ENCODE measurements at regions not wholly inside any gene's neighbourhood (a gene's known extent, or its start where the extent isn't known, plus 50 kb on each side); places are given as distances from the start of the nearest gene placed in this dataset.

- DNase-seq = no peak
- Histone ChIP-seq H3K79me2 (ENCODE audit: insufficient read depth, low read length) (no peaks in the 10 kb centered on the region), H3K9ac (ENCODE audit: low read depth, low read length) (no peak overlapping the region), H3K27me3 (ENCODE audit: insufficient read depth, low read length, poor library complexity) (no peaks in the 10 kb centered on the region), H3K27ac (ENCODE audit: low read length) (no peak overlapping the region), H3K9me3 (ENCODE audit: insufficient read depth, low read length, severe bottlenecking) (no peaks in the 10 kb centered on the region), H3K4me3 (ENCODE audit: low read depth in 1 of 2, low read length in 2 of 2) (no peak overlapping the region), H4K20me1 (ENCODE audit: insufficient read depth, low read length) (no peaks in the 10 kb centered on the region), H2AFZ (ENCODE audit: low read depth, low read length) (no peak overlapping the region), H3K36me3 (ENCODE audit: insufficient read depth, low read length) (no peaks in the 10 kb centered on the region), H3K4me2 (ENCODE audit: insufficient read depth, low read length) (no peak overlapping the region), H3K4me1 (ENCODE audit: insufficient read depth, low read length) (no peaks in the 10 kb centered on the region)
- ATAC-seq (ENCODE audit: insufficient read depth, low read depth) = no peak
- TF ChIP-seq, protein P1, sequence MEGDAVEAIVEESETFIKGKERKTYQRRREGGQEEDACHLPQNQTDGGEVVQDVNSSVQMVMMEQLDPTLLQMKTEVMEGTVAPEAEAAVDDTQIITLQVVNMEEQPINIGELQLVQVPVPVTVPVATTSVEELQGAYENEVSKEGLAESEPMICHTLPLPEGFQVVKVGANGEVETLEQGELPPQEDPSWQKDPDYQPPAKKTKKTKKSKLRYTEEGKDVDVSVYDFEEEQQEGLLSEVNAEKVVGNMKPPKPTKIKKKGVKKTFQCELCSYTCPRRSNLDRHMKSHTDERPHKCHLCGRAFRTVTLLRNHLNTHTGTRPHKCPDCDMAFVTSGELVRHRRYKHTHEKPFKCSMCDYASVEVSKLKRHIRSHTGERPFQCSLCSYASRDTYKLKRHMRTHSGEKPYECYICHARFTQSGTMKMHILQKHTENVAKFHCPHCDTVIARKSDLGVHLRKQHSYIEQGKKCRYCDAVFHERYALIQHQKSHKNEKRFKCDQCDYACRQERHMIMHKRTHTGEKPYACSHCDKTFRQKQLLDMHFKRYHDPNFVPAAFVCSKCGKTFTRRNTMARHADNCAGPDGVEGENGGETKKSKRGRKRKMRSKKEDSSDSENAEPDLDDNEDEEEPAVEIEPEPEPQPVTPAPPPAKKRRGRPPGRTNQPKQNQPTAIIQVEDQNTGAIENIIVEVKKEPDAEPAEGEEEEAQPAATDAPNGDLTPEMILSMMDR (IDR thresholded peaks at IDR 0.05; ENCODE audit: borderline replicate concordance, extremely low read depth, low read length, poor library complexity, severe bottlenecking) = no peak
Measured at GRCh38 chr5:29380029-29380428, 1813.5 kb upstream of the CDH6 start.

DNA sequence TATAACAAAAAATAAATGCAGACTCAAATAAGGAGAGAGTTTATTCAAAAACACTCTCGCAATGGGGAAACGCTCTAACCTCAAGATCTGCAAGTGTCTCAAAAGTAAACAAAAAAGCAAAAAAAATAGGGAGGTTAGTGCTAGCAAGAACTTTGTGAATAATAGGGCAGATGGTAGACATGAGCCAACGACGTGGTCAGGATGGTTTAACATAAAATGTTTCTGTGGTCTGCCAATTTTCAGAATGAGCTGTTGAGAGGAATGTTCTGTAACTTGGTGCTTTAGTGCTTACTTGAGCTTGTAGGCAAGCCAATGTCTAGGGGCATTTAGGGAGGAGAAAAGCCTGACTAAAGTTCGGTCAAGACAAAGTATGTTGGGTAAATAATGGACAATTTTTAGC lies 1813.9 kb upstream of the CDH6 start:
- DNase-seq (no peak), ATAC-seq (ENCODE audit: insufficient read depth, low read depth) (no peak)
- Histone ChIP-seq H3K27me3 (ENCODE audit: insufficient read depth, low read length, poor library complexity) (no peaks in the 10 kb centered on the region), H3K79me2 (ENCODE audit: insufficient read depth, low read length) (no peaks in the 10 kb centered on the region), H3K27ac (ENCODE audit: low read length) (no peak overlapping the region), H3K4me1 (ENCODE audit: insufficient read depth, low read length) (no peaks in the 10 kb centered on the region), H3K9ac (ENCODE audit: low read depth, low read length) (no peak overlapping the region), H3K9me3 (ENCODE audit: insufficient read depth, low read length, severe bottlenecking) (no peaks in the 10 kb centered on the region), H3K4me2 (ENCODE audit: insufficient read depth, low read length) (no peak overlapping the region), H4K20me1 (ENCODE audit: insufficient read depth, low read length) (no peaks in the 10 kb centered on the region), H2AFZ (ENCODE audit: low read depth, low read length) (no peak overlapping the region), H3K36me3 (ENCODE audit: insufficient read depth, low read length) (no peaks in the 10 kb centered on the region), H3K4me3 (ENCODE audit: low read depth in 1 of 2, low read length in 2 of 2) (no peak overlapping the region)
- no peak for TF ChIP-seq EZH2 (IDR thresholded peaks at IDR 0.05; ENCODE audit: borderline replicate concordance, low read depth, low read length, severe bottlenecking)
- TF ChIP-seq, protein P1 (IDR thresholded peaks at IDR 0.05; ENCODE audit: borderline replicate concordance, extremely low read depth, low read length, poor library complexity, severe bottlenecking) = no peak

- Histone ChIP-seq H3K27me3 (ENCODE audit: insufficient read depth, low read length, poor library complexity) (no peaks in the 10 kb centered on the region), H2AFZ (ENCODE audit: low read depth, low read length) (no peak overlapping the region), H3K9me3 (ENCODE audit: insufficient read depth, low read length, severe bottlenecking) (no peaks in the 10 kb centered on the region), H3K4me3 (ENCODE audit: low read depth in 1 of 2, low read length in 2 of 2) (no peak overlapping the region), H3K27ac (ENCODE audit: low read length) (no peak overlapping the region), H3K4me1 (ENCODE audit: insufficient read depth, low read length) (no peaks in the 10 kb centered on the region), H3K79me2 (ENCODE audit: insufficient read depth, low read length) (no peaks in the 10 kb centered on the region), H3K9ac (ENCODE audit: low read depth, low read length) (no peak overlapping the region), H3K4me2 (ENCODE audit: insufficient read depth, low read length) (no peak overlapping the region), H3K36me3 (ENCODE audit: insufficient read depth, low read length) (no peaks in the 10 kb centered on the region), H4K20me1 (ENCODE audit: insufficient read depth, low read length) (no peaks in the 10 kb centered on the region)
- ATAC-seq (ENCODE audit: insufficient read depth, low read depth) (no peak), DNase-seq (no peak)
- no peak for TF ChIP-seq EZH2 (IDR thresholded peaks at IDR 0.05; ENCODE audit: borderline replicate concordance, low read depth, low read length, severe bottlenecking)
- TF ChIP-seq, protein P1 (IDR thresholded peaks at IDR 0.05; ENCODE audit: borderline replicate concordance, extremely low read depth, low read length, poor library complexity, severe bottlenecking) = no peak
Measured at GRCh38 chr5:29378104-29378503, 1815.4 kb upstream of the CDH6 start.

DNA sequence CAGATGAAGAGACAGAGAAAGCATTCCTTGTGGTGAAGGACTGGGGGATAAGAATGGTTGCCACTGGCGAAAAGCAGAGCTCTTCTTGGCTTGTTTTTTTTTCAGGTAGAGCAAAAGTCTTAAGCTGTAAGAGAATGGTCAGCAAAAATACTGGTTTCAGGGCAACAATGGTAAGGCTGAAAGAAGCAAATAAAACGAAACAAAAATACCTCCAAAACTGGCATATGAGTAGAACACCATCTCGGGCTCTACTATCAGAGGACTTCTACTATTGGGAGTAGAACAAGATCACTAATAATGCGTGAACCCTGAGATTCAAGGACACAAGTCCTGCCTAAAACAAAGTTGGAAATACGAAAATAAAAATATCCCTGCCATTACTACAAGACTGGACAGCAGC lies 1823.2 kb upstream of the CDH6 start:
- Histone ChIP-seq H2AFZ (ENCODE audit: low read depth, low read length) (no peak overlapping the region), H3K27me3 (ENCODE audit: insufficient read depth, low read length, poor library complexity) (no peaks in the 10 kb centered on the region), H3K27ac (ENCODE audit: low read length) (no peak overlapping the region), H3K4me1 (ENCODE audit: insufficient read depth, low read length) (no peaks in the 10 kb centered on the region), H3K9me3 (ENCODE audit: insufficient read depth, low read length, severe bottlenecking) (no peaks in the 10 kb centered on the region), H3K36me3 (ENCODE audit: insufficient read depth, low read length) (no peaks in the 10 kb centered on the region), H3K4me2 (ENCODE audit: insufficient read depth, low read length) (no peak overlapping the region), H3K79me2 (ENCODE audit: insufficient read depth, low read length) (no peaks in the 10 kb centered on the region), H4K20me1 (ENCODE audit: insufficient read depth, low read length) (no peaks in the 10 kb centered on the region), H3K4me3 (ENCODE audit: low read depth in 1 of 2, low read length in 2 of 2) (no peak overlapping the region), H3K9ac (ENCODE audit: low read depth, low read length) (no peak overlapping the region)
- no peak for TF ChIP-seq EZH2 (IDR thresholded peaks at IDR 0.05; ENCODE audit: borderline replicate concordance, low read depth, low read length, severe bottlenecking)
- TF ChIP-seq, protein P1 (IDR thresholded peaks at IDR 0.05; ENCODE audit: borderline replicate concordance, extremely low read depth, low read length, poor library complexity, severe bottlenecking) = no peak
- ATAC-seq (ENCODE audit: insufficient read depth, low read depth) = no peak
- DNase-seq = no peak

All from DND-41 (cell line).